SK-N-SH (cell line): ENCODE measurements at regions not wholly inside any gene's neighbourhood (a gene's known extent, or its start where the extent isn't known, plus 50 kb on each side); places are given as distances from the start of the nearest gene placed in this dataset.
A peak's percentile ranks its signal among the peaks of the same experiment; 100 is the strongest.
"Not testable (repeated sequence)": the region's sequence is repeated elsewhere in the genome, so short reads cannot be mapped to it uniquely, and the experiment has no call there.

Experiments
- CTCF ChIA-PET: fragments of 300-600, 350-600 bp; formaldehyde crosslinking; extraction: SDS; loops from one replicate; lab custom pipeline; 2021; lab: Yijun Ruan, JAX
- POLR2A ChIA-PET: fragments of 350-600 bp; sonication (Branson Sonifier 250); formaldehyde crosslinking; extraction: SDS; loops from one replicate; lab custom pipeline; 2020; ENCODE audit warnings: antibody characterized with exemption, inconsistent platforms; lab: Yijun Ruan, JAX
- DNase-seq: peaks from one replicate; pipeline ENCODE4 v3.0.0; 2012
- H2AFZ ChIP-seq: fragments of 200-600 bp; sonication (generic); 2 replicates; pipeline ENCODE4 v1.8.1; 2016; ENCODE audit warnings: antibody characterized with exemption, mild to moderate bottlenecking, low read depth
- H3F3A ChIP-seq: fragments of 200-600 bp; sonication (generic); replicated peaks from 2 replicates; pipeline ENCODE3; 2016; ENCODE audit warnings: antibody characterized with exemption, mild to moderate bottlenecking; ENCODE audit not compliant: insufficient read depth
- H3K27ac ChIP-seq, 2 experiments: fragments of 200-500 bp in 1 of 2; fragments of 200-600 bp in 1 of 2; sonication (Bioruptor generic) in 1 of 2; sonication (generic), shearing (Covaris generic) in 1 of 2; 2 replicates each; pipeline versions ENCODE4 v1.5.1 to v1.6.1; 2014 to 2016; ENCODE audit warnings: low read depth in 2 of 2, inconsistent platforms in 1 of 2, low read length in 1 of 2, mild to moderate bottlenecking in 1 of 2, mixed read lengths in 1 of 2
- H3K27me3 ChIP-seq: fragments of 200-600 bp; sonication (generic), shearing (Covaris generic); 2 replicates; pipeline ENCODE4 v1.6.1; 2016; ENCODE audit warnings: mixed run types; ENCODE audit not compliant: insufficient read depth
- H3K36me3 ChIP-seq, 2 experiments: fragments of 200-500 bp in 1 of 2; fragments of 200-600 bp in 1 of 2; sonication (Bioruptor generic) in 1 of 2; sonication (generic) in 1 of 2; replicated peaks in 1 of 2; 2 replicates each; pipeline versions ENCODE3 to v1.5.1; 2014 to 2016; ENCODE audit warnings: low read length in 1 of 2, mild to moderate bottlenecking in 1 of 2; ENCODE audit not compliant: insufficient read depth in 2 of 2, control insufficient read depth in 1 of 2
- H3K4me1 ChIP-seq, 2 experiments: fragments of 200-500 bp in 1 of 2; fragments of 200-600 bp in 1 of 2; sonication (Bioruptor generic) in 1 of 2; sonication (generic), shearing (Covaris generic) in 1 of 2; 2 replicates each; pipeline versions ENCODE4 v1.5.1 to v1.6.1; 2014 to 2016; ENCODE audit warnings: low read depth in 1 of 2, low read length in 1 of 2, mixed run types in 1 of 2; ENCODE audit not compliant: insufficient read depth in 2 of 2, control insufficient read depth in 1 of 2
- H3K4me2 ChIP-seq: fragments of 200-600 bp; sonication (generic), shearing (Covaris generic); 2 replicates; pipeline ENCODE4 v1.6.1; 2017; ENCODE audit warnings: mixed run types
- H3K4me3 ChIP-seq, 2 experiments: fragments of 200-500 bp in 1 of 2; fragments of 200-600 bp in 1 of 2; sonication (Bioruptor generic) in 1 of 2; sonication (generic), shearing (Covaris generic) in 1 of 2; 2 replicates each; pipeline versions ENCODE4 v1.5.1 to v1.8.1; 2014 to 2016; ENCODE audit warnings: low read depth in 2 of 2, inconsistent platforms in 1 of 2, low read length in 1 of 2, mild to moderate bottlenecking in 1 of 2, mixed read lengths in 1 of 2, moderate library complexity in 1 of 2
- H3K79me2 ChIP-seq: fragments of 200-600 bp; sonication (generic); 2 replicates; pipeline ENCODE4 v1.8.1; 2017; ENCODE audit warnings: mild to moderate bottlenecking; ENCODE audit not compliant: insufficient read depth
- H3K9ac ChIP-seq: fragments of 200-600 bp; sonication (generic); 2 replicates; pipeline ENCODE4 v1.6.1; 2017; ENCODE audit warnings: mixed run types
- H3K9me2 ChIP-seq: fragments of 200-600 bp; sonication (generic); 2 replicates; pipeline ENCODE4 v1.6.1; 2017; ENCODE audit warnings: mixed run types
- H3K9me3 ChIP-seq: fragments of 200-600 bp; sonication (generic); 2 replicates; pipeline ENCODE4 v1.6.1; 2017; ENCODE audit warnings: mixed run types, mild to moderate bottlenecking, moderate library complexity
- H4K20me1 ChIP-seq: fragments of 200-600 bp; sonication (generic); 2 replicates; pipeline ENCODE4 v1.6.1; 2017; ENCODE audit warnings: mild to moderate bottlenecking, mixed run types; ENCODE audit not compliant: insufficient read depth
- FOXM1 ChIP-seq: IDR thresholded peaks from 2 replicates; pipeline ENCODE4 v1.4.0; 2012; ENCODE audit warnings: low read depth, mild to moderate bottlenecking
- GABPA ChIP-seq: IDR thresholded peaks from 2 replicates; pipeline ENCODE4 v1.4.0; 2012; ENCODE audit warnings: low read depth, mild to moderate bottlenecking
- GATA2 ChIP-seq: sonication (generic); formaldehyde crosslinking; IDR thresholded peaks from 2 replicates; pipeline ENCODE4 v1.5.0; 2020; ENCODE audit warnings: mild to moderate bottlenecking, missing genetic modification reagents
- MXI1 ChIP-seq: IDR thresholded peaks from 2 replicates; pipeline ENCODE4 v1.6.1; 2012; ENCODE audit warnings: mild to moderate bottlenecking, low read depth, low read length, improper control_type of control experiment
- NFIC ChIP-seq: IDR thresholded peaks from 2 replicates; pipeline ENCODE4 v1.4.0; 2012; ENCODE audit warnings: borderline replicate concordance
- POLR2AphosphoS5 ChIP-seq: IDR thresholded peaks from 2 replicates; pipeline ENCODE4 v1.6.1; 2012; ENCODE audit warnings: low read depth, low read length
- RAD21 ChIP-seq: IDR thresholded peaks from 2 replicates; pipeline ENCODE4 v1.6.1; 2012; ENCODE audit warnings: mild to moderate bottlenecking, low read length
- TAF1 ChIP-seq: IDR thresholded peaks from 2 replicates; pipeline ENCODE4 v1.6.1; 2012; ENCODE audit warnings: low read depth, mild to moderate bottlenecking, low read length, moderate library complexity, borderline replicate concordance
- TEAD4 ChIP-seq: IDR thresholded peaks from 2 replicates; pipeline ENCODE4 v1.4.0; 2012; ENCODE audit warnings: mild to moderate bottlenecking, borderline replicate concordance; ENCODE audit not compliant: insufficient read depth
- YY1 ChIP-seq: IDR thresholded peaks from 2 replicates; pipeline ENCODE4 v1.4.0; 2012; ENCODE audit warnings: low read depth, mild to moderate bottlenecking
- WGBS: methylation state at CpG from one replicate; pipeline ENCODE4 v1.1.6; 2017; ENCODE audit warnings: low lambda C conversion rate; 5-methylcytosine and 5-hydroxymethylcytosine counted together
- TF ChIP-seq, protein P1 (sequence below): fragments of 200-600 bp; sonication (generic); IDR thresholded peaks from 2 replicates; pipeline ENCODE4 v1.6.1; 2017; ENCODE audit warnings: antibody characterized with exemption, mild to moderate bottlenecking, moderate library complexity
- TF ChIP-seq, protein P2 (sequence below): IDR thresholded peaks from 2 replicates; pipeline ENCODE4 v1.4.0; 2012; ENCODE audit warnings: low read depth

DNA sequence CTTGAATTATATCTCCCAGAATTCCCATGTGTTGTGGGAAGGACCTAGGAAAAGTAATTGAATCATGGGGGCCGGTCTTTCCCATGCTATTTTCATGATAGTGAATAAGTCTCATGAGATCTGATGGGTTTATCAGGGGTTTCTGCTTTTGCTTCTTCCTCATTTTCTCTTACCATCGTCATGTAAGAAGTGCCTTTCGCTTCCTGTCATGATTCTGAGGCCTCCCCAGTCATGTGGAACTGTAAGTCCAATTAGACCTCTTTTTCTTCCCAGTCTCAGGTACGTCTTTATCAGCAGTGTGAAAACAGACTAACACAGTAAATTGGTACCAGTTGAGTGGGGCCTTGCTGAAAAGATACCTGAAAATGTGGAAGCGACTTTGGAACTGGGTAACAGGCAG lies 459.7 kb downstream of the REEP3 start:
- H2AFZ ChIP-seq, H3K4me2 ChIP-seq, H3K27ac ChIP-seq, H3K27me3 ChIP-seq, H3K9ac ChIP-seq, POLR2A ChIA-PET, H4K20me1 ChIP-seq, H3K36me3 ChIP-seq, H3K9me2 ChIP-seq, H3K4me1 ChIP-seq, H3K79me2 ChIP-seq, H3F3A ChIP-seq, H3K4me3 ChIP-seq, DNase-seq, H3K9me3 ChIP-seq, CTCF ChIA-PET: not testable (repeated sequence)
- WGBS, result 7% methylated on average over 5 of the region's 5 CpGs

DNA sequence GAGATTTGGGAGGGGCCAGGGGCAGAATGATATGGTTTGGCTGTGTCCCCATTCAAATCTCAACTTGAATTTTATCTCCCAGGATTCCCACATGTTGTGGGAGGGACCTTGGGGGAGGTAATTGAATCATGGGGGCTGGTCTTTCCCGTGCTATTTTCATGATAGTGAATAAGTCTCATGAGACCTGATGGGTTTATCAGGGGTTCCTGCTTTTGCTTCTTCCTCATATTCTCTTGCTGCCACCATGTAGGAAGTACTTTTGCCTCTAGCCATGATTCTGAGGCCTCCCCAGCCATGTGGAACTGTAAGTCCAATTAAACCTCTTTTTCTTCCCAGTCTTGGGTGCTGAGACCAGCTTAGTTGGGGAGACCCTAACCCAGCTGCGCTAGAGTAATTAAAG lies 462.9 kb downstream of the REEP3 start:
- H3F3A ChIP-seq, H3K27ac ChIP-seq, DNase-seq, H4K20me1 ChIP-seq, H3K9me2 ChIP-seq, H3K36me3 ChIP-seq, H3K4me2 ChIP-seq, H2AFZ ChIP-seq, CTCF ChIA-PET, H3K4me1 ChIP-seq, H3K79me2 ChIP-seq, H3K9me3 ChIP-seq, H3K27me3 ChIP-seq, POLR2A ChIA-PET, H3K4me3 ChIP-seq, H3K9ac ChIP-seq: not testable (repeated sequence)
- WGBS, result 6% methylated on average over 2 of the region's 2 CpGs

DNA sequence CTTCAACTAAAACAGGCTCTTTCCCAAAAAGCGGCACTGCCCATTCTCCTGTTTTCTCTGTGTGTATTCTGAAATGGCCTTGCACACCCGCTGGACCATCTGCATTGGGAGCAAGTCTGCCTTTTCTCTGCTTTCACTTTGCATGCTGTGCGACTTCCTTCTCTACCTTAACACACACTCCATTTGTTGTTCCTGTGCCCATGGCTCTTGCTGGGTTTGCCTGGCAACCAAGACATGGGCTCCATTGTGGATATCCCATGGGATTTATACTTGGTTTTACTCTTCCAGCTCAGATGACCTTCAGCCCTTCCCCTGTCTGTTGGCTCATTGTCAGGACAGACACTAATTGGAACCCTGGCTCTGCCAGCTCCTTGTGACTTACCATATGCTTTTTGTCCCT lies 465.3 kb downstream of the REEP3 start:
- Histone ChIP-seq H3K36me3 (no peaks in the 10 kb centered on the region), H3K4me2 (no peak overlapping the region), H3K27me3 (no peaks in the 10 kb centered on the region)
- no peak for TF ChIP-seq FOXM1
- TF ChIP-seq TAF1, result no peak
- no peak for TF ChIP-seq GABPA
- TF ChIP-seq RAD21, result no peak
- TF ChIP-seq GATA2, result no peak
- TF ChIP-seq NFIC, result no peak
- TF ChIP-seq TEAD4, result no peak
- TF ChIP-seq YY1, result no peak
- TF ChIP-seq, all 33 proteins: peak for 0
- no peaks in the 10 kb centered on the region for H3K79me2 ChIP-seq
- H4K20me1 ChIP-seq, result no peaks in the 10 kb centered on the region
- WGBS, result 20% methylated on average over 3 of the region's 3 CpGs
- no peaks in the 10 kb centered on the region for H3K9me2 ChIP-seq
- no peak overlapping the region for H2AFZ ChIP-seq
- no peaks in the 10 kb centered on the region for H3K9me3 ChIP-seq
- H3F3A ChIP-seq, result no peaks in the 10 kb centered on the region
- ChIA-PET POLR2A (no interaction called here), CTCF (interaction anchor here (1.6 kb wide), 1 partner anchor 9 kb away, joined by 5 read pairs; no protein-coding TSS in a partner anchor)
- H3K9ac ChIP-seq, result no peak overlapping the region
- no peak overlapping the region for H3K4me3 ChIP-seq
- no peak for DNase-seq
- H3K4me1 ChIP-seq, result no peaks in the 10 kb centered on the region
- H3K27ac ChIP-seq, result no peak overlapping the region

DNA sequence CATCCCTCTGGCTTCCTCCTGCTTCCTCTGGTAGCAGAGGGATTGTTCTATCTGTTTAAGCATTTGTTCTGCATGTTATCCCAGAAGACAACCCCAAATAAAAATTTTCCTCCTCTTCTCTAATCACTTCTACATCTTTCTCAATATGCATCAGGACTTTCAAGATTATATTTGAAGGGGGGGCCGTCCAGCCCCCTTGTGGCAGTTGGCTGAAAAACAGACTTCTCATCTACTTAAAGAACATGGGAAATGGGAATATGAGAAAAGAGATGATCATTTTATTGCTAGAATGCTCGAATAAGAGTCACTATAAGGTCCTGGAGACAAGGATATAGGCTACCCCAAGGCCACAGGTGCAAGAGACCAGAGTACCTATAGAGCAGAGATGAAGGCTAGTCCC lies 466.0 kb downstream of the REEP3 start:
- Histone ChIP-seq H3K4me1 (no peaks in the 10 kb centered on the region), H3K9me3 (no peaks in the 10 kb centered on the region), H2AFZ (no peak overlapping the region)
- 0% methylated on average over 2 of the region's 2 CpGs for WGBS
- CTCF ChIA-PET, result interaction anchor here (1.6 kb wide), 1 partner anchor 10 kb away, joined by 5 read pairs; no protein-coding TSS in a partner anchor
- no peak for TF ChIP-seq MXI1
- no peak for TF ChIP-seq FOXM1
- TF ChIP-seq, protein P1, sequence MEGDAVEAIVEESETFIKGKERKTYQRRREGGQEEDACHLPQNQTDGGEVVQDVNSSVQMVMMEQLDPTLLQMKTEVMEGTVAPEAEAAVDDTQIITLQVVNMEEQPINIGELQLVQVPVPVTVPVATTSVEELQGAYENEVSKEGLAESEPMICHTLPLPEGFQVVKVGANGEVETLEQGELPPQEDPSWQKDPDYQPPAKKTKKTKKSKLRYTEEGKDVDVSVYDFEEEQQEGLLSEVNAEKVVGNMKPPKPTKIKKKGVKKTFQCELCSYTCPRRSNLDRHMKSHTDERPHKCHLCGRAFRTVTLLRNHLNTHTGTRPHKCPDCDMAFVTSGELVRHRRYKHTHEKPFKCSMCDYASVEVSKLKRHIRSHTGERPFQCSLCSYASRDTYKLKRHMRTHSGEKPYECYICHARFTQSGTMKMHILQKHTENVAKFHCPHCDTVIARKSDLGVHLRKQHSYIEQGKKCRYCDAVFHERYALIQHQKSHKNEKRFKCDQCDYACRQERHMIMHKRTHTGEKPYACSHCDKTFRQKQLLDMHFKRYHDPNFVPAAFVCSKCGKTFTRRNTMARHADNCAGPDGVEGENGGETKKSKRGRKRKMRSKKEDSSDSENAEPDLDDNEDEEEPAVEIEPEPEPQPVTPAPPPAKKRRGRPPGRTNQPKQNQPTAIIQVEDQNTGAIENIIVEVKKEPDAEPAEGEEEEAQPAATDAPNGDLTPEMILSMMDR, result peak; percentile 37
- TF ChIP-seq, protein P2, sequence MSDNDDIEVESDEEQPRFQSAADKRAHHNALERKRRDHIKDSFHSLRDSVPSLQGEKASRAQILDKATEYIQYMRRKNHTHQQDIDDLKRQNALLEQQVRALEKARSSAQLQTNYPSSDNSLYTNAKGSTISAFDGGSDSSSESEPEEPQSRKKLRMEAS, result no peak
- TF ChIP-seq POLR2AphosphoS5, result no peak
- no peak for TF ChIP-seq TAF1
- TF ChIP-seq, all 33 proteins: peak for 1
- no peaks in the 10 kb centered on the region for H3K79me2 ChIP-seq
- no peak overlapping the region for H3K4me2 ChIP-seq
- H3K27me3 ChIP-seq, result no peaks in the 10 kb centered on the region
- H3K27ac ChIP-seq, result no peak overlapping the region
- H3K36me3 ChIP-seq, result no peaks in the 10 kb centered on the region
- no peaks in the 10 kb centered on the region for H3F3A ChIP-seq
- H4K20me1 ChIP-seq, result no peaks in the 10 kb centered on the region
- H3K4me3 ChIP-seq, result no peak overlapping the region
- no peaks in the 10 kb centered on the region for H3K9me2 ChIP-seq
- POLR2A ChIA-PET, result no interaction called here
- no peak for DNase-seq
- no peak overlapping the region for H3K9ac ChIP-seq
